Upper lobe of left lung (tissue), 4 donors: ENCODE measurements at regions not wholly inside any gene's neighbourhood (a gene's known extent, or its start where the extent isn't known, plus 50 kb on each side); places are given as distances from the start of the nearest gene placed in this dataset.

Experiments used
- CTCF ChIP-seq, 6 experiments: fragments of 450-650 bp in 4 of 6; fragments of 200-600 bp in 2 of 6; sonication (generic) in 2 of 6; IDR thresholded peaks; one replicate each; pipeline ENCODE4 v1.5.1; 2016 to 2019; ENCODE audit warnings: antibody characterized with exemption in 6 of 6
- EP300 ChIP-seq, 4 donors: sonication (generic); formaldehyde crosslinking; IDR thresholded peaks; one replicate each; pipeline ENCODE4 v1.5.1; 2017; ENCODE audit warnings: antibody characterized with exemption in 4 of 4, control low read depth in 2 of 4
- POLR2A ChIP-seq, 4 donors: fragments of 450-650 bp; IDR thresholded peaks; one replicate each; pipeline ENCODE4 v1.5.1; 2016 to 2017; ENCODE audit warnings: antibody characterized with exemption in 4 of 4, mild to moderate bottlenecking in 2 of 4
- POLR2AphosphoS5 ChIP-seq, 2 donors: sonication (generic); formaldehyde crosslinking; IDR thresholded peaks; one replicate each; pipeline ENCODE4 v1.5.1; 2017; ENCODE audit warnings: antibody characterized with exemption in 2 of 2

GRCh38 chr6:164887660-164888059 lies 421.7 kb downstream of the C6orf118 start:
- TF ChIP-seq POLR2AphosphoS5 (IDR thresholded peaks at IDR 0.05) (no peak), POLR2A (IDR thresholded peaks at IDR 0.05) (no peak), CTCF (IDR thresholded peaks at IDR 0.05) (no peak), EP300 (IDR thresholded peaks at IDR 0.05) (no peak)
